HG02571 (cell line): ENCODE measurements at regions not wholly inside any gene's neighbourhood (a gene's known extent, or its start where the extent isn't known, plus 50 kb on each side); places are given as distances from the start of the nearest gene placed in this dataset.

Source experiments
- ATAC-seq: cut with Tn5 transposase; IDR thresholded peaks from one replicate; pipeline ENCODE4 v1.9.1; 2021; ENCODE audit warnings: mild to moderate bottlenecking, moderate library complexity; ENCODE audit not compliant: unreplicated experiment

DNA sequence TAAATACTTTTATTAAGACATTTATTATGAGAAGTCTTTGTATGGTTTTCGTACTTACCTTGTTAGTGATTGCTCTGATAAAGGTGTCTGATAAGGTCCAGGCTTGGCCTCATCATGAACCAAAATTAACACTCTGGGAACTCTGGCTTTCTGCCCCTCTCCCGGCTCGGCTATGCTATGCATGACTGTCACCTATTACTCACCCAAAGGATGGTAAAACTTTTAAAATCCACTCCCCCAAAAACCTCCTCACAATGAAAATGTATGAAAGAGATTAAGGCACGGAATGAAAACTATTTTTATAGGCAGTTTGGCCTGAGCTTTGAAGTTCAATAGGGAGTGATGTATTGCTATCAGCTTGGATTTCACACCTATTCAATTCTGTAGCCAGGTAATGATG lies 217.3 kb upstream of the TBX3 start:
- ATAC-seq: no peak

DNA sequence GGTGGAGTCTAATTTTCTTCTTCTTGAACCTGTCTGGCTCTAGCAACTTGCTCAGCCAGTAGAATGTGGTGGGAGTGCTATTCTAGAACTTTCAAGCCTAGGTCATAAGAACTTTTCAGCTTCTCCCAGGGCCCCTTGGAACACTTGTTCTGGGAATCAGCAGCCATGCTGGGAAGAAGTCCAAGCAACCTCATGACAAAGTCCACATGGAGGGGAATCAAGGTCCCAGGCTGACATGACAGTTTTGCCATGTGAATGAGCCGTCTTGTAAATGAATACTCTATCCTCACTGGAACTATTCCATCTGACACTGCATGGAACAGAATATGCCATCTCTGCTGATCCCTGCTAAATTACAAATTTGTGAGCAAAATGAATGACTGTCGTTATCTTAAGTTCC lies 214.2 kb upstream of the TBX3 start:
- no peak for ATAC-seq

DNA sequence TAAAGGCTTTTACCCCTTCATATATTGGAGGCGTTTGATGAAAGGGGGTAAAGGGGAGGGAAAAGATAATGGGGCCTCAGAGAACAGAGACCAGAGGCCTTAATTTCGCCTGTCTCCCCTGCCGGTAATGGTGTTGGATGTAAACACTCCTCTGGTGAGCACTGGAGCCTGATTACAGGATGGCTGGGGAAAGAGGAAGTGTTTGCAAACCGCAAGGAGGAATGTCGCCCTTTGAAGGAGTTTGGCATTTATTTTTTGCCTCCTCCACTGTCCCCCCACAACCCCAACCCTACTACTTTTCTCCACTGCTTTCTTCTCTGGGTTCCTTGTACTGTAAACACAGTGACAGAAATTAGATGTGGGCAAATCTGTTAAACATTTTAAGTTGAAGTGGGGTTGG lies 211.9 kb upstream of the TBX3 start:
- ATAC-seq: no peak

DNA sequence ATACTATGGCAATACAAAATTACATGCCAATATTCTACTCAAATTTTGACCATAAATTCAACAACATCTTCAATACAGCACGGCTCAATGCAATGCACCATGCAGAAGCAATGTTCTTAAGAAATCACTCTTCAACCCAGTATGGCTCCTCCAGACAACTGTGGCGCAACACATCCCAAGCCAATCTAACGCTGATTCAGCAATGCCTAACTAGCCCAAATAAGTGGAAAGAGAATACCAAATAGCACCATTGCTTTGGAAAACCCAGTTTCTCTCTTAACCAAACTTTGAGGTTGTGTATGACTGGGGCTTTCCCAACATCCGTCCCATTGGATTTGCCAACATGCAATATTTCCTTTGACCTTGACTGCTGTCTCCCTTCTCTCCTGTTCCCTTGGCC lies 211.1 kb upstream of the TBX3 start:
- ATAC-seq: no peak

DNA sequence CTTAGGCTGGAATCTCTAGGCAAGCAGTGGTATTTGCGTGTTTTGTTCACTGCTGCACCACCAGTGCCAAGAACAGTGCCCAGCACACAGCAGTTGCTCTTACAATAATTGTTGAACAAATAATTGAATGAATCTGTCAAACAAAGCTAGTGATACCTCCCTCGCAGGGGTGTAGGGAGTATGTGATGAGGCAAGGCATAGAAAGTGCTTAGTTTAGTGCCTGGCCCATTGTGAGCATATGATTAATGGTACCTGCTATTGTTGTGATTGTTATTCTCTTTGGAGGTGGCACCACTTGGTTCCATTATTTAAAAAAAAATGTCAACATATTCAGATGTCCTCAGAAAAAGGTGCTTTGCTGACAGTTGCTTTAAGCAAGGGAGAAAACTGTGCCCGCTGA lies 210.1 kb upstream of the TBX3 start:
- ATAC-seq: no peak

DNA sequence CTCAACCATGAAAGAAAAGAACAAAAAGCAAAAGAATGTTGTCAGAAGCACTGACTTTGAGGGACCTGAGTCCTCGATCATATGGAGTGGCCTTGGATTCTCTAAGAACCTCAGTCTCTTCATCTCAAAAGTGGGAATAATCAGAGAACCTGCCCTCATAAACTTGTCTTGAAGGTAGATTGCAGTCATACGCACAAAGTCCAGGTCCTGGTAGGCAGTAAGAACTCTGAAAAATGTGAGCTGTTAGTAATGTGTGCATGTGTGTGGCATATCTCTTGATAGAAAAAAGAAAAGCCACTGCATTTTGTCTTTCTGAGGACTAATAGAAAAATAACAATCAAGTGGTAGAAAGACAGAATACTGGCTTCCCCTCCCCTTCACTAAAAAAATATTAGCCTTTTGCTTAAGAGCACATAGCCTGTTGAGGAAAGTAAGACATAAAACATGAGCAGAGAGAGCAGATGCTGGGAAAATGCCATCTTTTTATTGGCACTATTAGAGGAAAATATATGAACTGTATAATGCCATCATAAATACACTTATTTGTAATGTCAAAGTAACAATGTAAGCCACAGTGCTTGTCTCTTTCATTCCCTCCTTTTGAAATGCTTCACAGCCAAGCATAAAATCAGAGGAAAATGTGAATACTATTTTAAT lies 205.1 kb upstream of the TBX3 start:
- no peak for ATAC-seq

DNA sequence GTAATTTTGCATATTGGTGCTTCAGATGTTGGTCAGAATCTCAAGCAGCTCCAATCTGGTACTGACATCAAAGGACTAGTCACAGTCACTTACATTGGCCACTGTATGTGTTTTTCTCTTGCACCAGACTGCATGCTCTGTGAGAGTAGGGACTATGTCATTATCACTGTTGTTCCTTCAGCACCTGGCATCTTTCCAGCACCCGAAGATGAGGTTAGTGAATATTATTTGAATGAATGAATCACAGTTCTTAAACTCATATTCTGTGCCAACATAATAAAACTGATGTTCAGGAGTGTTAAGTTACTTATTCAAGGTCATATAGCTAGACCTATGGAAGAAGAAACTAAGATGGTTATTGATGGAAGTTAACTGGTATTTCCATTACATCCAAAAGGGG lies 204.5 kb upstream of the TBX3 start:
- no peak for ATAC-seq

DNA sequence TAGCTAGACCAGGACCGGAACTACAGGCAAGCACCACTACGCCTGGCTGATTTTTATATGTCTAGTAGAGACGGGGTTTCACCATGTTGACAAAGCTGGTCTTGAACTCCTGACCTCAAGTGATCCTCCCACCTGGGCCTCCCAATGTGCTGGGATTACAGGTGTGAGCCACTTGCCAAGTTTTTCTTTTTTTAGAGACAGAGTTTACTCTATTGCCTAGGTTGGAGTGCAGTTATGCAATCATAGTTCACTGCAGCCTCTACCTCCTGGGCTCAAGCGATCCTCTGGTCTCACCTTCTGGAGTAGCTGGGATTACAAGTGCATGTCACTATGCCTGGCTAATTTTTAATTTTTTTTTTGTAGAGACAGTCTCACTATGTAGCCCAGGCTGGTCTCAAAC lies 201.5 kb upstream of the TBX3 start:
- ATAC-seq: no peak

DNA sequence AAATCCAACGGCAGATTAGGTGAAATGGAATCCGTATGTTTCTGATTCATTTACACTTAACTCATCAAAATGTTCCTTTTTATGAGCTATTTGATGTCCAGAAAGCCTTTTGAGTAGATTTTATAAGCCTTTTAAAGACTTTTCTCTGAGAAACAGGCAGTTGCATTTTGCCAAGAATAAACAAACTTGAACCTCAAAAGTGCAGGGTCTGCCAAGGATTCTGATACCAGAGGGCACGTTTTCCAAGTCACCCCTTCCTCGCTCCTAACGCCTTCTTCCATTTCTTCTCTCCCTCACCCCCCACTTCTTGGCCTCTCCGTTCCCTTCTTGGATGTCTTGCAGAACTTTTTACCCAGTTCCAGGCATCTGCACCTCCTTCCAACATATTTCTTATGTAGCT lies 200.6 kb upstream of the TBX3 start:
- ATAC-seq: no peak

DNA sequence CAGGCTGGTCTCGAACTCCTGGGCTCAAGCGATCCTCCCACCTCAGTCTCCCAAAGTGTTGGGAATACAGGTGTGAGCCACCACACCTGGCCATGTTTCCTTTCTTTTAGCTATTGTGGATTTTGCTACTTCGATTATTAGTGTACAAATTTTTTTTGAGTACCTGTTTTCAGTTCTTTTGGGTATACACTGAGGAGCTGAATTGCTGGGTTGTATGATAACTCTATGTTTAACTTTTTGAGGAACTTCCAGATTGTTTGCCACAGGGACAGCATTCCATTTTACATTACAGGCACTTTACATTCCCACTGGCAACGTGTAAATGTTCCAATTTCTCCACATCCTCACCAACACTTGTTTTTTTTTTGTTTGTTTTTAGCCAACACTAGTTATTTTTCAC lies 198.1 kb upstream of the TBX3 start:
- no peak for ATAC-seq

DNA sequence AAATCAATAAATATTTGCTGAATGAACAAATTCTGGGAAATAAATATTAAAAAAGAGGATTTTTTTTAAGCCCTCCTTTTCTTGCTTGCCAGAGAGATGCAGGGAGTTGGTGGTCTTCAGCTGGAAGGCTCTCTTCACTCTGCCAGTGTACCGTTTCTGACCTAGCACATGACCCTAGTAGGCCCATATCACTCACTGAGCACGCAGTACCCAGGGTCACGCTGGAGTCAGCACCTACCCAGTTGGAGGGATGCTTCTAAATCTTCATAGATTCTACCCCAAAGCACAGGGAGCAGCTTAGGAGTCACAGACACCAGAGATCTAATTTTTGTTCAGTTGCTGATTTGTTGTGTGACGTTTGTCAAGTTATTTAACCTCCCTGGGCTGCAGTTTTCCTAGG lies 195.4 kb upstream of the TBX3 start:
- ATAC-seq: no peak

DNA sequence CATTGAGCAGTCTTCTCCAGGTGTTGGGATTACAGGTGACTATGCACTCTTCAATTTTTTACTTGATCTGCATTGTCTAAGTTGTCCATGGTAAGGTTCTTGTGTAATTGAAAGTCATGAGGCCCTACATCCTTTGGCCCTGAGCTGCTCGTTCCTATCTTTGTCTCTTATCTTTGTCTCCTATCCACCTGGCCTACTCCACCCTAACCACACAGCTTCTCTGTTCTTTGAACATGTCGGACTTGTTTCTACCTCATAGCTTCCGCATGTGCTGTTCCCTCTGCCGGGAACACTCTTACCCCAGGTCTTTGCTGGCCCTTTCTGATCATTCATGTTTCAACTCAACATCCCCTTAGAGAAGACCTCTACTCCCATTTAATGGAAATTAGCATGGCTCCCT lies 194.8 kb upstream of the TBX3 start:
- ATAC-seq: no peak

DNA sequence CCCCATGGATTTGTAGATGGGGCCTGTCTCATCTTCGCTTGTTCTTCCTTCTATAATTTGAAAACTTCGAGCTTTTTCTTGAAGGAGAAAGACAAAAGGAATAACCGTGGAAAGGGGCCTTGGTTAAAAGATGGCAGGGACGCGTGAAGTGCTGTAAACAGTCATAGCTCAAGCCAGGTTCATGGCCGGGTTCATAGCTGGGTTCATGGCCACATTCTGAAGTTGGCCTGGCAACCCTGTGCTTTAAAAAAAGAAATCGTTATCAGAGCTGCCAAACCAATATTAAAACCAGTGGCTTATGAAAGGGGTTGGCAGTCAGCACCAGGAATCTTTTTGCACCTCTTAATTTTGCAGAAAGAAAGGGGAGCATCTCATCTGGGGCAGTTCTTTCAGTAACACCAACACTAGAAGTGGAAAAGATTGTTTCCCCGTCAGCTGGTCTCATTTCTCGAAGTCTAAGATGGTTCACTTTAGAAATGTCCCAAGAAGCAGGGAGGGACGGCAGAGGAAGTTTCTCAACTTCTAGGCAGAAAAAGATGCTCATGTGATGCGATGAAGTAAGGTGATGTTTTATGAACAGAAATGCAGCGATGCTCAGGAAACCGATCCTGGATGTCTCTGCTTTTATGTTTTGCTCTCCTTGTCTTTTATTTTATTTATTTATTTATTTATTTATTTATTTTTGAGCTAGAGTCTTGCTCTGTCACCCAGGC lies 193.1 kb upstream of the TBX3 start:
- no peak for ATAC-seq

DNA sequence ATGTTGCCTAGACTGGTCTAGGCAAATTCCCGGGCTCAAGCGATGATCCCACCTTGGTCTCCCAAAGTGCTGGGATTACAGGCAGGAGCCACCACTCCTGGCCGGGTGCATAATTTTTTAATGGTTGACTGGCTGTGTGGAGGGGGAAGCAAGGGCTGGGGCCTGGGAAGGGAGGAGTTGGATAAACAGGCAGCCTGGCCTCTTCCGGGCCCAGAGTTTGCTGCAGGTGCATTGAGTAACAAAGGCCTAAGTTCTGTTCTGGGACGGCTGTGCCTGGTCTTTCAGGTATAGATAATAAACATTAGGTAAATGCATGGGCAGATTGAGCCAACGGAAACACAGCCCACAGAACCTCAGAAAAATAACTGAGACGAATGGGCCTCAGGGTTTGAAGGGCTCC lies 191.3 kb upstream of the TBX3 start:
- no peak for ATAC-seq

DNA sequence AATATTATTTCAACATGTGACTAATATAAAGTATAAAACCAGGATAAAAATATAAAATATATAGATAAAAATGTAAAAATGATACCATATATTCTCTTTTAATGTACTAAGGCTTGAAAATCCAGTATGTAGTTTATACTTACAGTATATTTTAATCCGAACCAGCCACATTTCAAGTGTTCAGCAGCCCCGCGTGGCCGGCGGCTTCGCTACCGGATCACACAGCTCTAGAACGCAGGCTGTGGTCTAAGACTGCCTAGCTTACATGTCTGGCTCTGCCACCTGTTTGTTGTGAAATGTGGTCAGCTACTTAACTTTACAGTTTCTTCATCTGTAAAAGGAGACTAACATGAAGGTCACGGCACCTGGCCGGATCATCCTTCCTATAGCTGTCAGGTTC lies 189.7 kb upstream of the TBX3 start:
- no peak for ATAC-seq

DNA sequence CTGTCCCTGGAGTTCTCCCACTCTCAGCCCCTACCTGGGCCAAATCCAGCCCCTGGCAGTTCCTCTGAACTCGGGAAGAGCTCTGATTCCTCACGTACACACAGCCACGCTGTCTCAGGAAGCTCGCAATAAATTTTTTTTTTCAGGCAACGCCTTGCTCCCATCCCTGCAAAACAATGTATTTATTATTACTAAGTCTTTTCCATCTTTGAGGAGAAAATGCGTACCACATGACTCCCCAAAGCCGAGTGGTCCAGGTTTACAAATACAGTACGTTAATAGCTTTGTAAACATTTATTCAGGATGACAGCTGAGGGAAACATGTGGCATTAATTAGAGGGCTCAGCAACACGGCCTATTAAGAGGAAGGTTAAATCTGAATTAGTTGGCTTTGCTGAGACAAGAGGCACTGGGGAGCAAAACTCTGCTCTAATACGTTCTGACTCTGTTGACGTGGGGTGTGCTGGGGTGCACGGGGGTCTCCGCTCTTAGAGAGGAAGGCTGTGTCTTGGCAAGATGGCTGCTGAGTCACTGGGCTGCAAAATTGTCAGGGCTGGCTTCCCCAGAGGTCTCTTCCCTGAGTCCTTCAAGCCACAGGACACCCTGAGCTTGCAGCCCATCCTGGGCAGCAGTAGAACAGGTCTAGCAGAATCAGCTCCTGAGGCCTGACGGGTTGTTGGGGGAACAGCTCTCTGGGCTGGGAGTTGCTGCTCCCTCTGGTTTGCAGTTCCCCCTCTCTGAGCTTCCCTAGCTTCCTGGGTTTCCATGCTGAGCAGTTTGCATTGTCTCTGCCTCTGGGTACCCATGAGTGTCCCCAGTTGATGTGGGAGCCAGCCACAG lies 185.2 kb upstream of the TBX3 start:
- ATAC-seq: no peak

DNA sequence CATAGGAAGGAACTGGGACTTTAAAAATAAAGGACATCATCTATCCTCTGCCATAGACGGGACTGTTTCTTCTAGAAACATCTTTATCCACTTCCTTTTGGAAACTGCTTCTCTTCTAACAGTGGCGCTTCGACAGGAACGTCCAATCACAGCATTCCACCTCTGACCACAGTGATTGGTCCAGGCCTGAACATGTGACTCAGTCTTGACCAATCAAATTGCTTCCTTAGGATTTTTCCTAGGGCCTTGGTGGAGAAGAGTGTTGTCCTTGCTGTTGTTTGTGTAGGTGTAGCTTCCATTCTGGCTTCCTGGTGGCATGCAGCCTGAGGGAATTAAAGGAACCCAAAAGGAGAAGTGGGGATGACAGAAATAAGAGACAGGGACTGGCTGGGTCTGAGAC lies 182.4 kb upstream of the TBX3 start:
- ATAC-seq: no peak

DNA sequence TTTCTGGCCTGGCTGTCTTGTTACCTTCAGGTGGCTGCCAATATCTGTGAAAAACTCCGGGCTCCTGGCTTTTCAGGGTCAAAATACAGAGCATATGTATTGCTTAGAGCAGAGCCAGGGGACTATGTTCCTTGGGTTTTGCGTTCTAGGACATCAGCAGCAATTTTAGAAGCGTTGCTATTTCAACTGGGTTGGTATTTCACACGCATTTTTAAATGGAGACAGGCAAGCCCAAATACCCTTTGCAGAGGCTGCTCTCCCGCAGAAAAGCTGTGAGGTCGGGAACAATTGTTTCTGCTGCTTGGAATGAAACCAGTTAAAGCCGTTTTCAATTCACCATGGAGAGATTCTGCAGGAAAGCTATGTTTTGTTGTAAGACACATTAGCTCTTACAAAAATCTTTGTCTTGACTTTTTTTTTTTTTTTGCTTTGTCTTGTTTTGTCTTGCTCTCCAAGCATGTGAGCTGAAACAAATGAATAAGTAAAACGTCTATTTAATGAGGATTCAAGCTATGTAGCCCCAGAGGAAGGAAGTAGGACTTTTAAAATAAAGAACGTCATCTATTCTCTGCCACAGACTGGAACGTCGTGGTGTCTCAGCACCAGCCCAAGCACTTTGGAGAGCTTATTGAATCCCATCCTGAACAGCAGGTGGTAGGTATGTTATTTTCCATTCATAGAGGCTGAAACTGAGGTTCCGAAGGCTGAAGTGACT lies 181.0 kb upstream of the TBX3 start:
- no peak for ATAC-seq

DNA sequence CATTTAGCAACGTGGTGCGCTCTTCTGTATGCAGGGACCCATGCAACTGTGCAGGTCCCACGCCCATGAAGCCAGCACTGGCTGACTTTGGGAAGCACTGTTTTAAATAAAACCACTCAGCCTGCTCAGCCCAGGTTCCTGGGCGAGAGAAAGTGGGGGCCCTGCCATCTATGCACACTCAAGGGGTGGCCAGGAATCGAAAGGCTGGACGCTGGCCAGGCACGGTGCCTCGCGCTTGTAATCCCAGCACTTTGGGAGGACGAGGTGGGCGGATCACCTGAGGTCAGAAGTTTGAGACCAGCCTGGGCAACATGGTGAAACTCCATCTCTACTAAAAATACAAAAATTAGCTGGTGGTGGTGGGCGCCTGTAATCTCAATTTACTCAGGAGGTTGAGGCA lies 179.9 kb upstream of the TBX3 start:
- no peak for ATAC-seq

DNA sequence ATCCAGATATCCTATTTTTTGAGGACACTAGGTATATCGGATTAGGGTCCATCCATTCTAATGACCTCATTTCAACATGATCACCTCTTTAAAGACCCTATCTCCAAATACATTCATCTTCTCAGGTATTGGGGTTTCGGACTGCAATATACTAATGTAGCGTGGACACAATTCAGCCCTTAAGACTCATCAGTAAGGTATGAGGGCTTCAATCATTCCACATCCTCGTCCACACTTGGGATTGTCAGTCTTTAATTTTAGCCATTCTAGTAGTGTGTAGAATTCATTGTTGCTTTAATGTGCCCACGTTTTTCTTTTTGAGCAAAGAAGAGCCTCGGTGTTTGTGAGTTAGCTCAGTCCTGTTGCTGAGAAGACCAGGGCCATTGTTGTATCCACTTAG lies 177.0 kb upstream of the TBX3 start:
- ATAC-seq: no peak

DNA sequence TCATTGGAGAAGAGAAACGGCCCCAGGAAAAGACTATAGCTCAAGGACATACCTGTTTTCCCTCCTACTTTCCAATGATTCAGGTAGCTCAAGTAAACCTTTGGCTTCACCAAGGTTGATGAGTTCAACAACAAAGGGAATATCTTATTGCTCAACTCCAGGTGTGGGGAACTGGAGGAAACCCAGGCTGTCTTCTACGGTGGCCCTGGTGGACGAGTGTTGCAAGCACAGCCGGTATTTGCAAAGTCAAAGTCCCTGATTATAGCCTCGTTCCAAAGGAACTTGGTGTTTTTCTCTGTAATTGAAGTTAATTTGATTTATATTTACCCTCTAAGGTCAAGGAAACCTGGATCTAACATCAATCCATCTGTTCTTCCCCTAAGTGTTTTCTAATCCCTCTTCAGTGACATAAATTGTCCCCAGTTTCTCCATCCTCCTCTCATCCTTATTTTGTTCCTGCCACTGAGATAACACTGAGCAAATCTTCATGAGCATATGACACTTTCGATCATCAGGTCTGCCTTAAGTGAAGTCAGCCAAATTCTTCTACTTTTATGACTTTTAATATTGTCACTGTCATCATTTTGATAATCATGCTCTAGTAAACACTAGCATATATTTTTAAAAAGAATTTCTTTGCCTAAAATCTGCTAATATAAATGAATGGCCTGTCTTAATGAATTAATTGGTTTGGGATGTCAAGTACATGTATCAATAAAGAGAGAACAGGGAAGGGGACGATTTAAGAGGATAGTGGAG lies 174.6 kb upstream of the TBX3 start:
- ATAC-seq: no peak
